ENCODE measurements at regions not wholly inside any gene's neighbourhood (a gene's known extent, or its start where the extent isn't known, plus 50 kb on each side); places are given as distances from the start of the nearest gene placed in this dataset.

- intact Hi-C loops (cut with DNase I), result no loop called here
- no peak for DNase-seq (ENCODE audit: low spot score)
- ATAC-seq, result no peak
Measured at GRCh38 chr4:181618896-181619295, 624.3 kb upstream of the TENM3 start.

- DNase-seq (ENCODE audit: low spot score), result no peak
- ATAC-seq, result no peak
- intact Hi-C loops (cut with DNase I), result no loop called here
Measured at GRCh38 chr4:181619651-181620050, 623.6 kb upstream of the TENM3 start.

GRCh38 chr4:181637186-181638105 lies 605.8 kb upstream of the TENM3 start:
- no peak for ATAC-seq
- DNase-seq (ENCODE audit: low spot score), result no peak
- intact Hi-C loops (cut with DNase I), result no loop called here

GRCh38 chr4:181643466-181643865 lies 599.7 kb upstream of the TENM3 start:
- no peak for ATAC-seq
- intact Hi-C loops (cut with DNase I), result no loop called here
- DNase-seq (ENCODE audit: low spot score), result no peak

- intact Hi-C loops (cut with DNase I), result no loop called here
- ATAC-seq (no peak), DNase-seq (ENCODE audit: low spot score) (no peak)
Measured at GRCh38 chr4:181645489-181645888, 597.7 kb upstream of the TENM3 start.

- no peak for DNase-seq (ENCODE audit: low spot score)
- no peak for ATAC-seq
- intact Hi-C loops (cut with DNase I), result no loop called here
Measured at GRCh38 chr4:181646864-181647263, 596.3 kb upstream of the TENM3 start.

GRCh38 chr4:181647396-181648147 lies 595.6 kb upstream of the TENM3 start:
- intact Hi-C loops (cut with DNase I), result no loop called here
- ATAC-seq, result no peak
- no peak for DNase-seq (ENCODE audit: low spot score)

GRCh38 chr4:181650033-181650825 lies 593.0 kb upstream of the TENM3 start:
- DNase-seq (ENCODE audit: low spot score), result no peak
- no peak for ATAC-seq
- intact Hi-C loops (cut with DNase I), result no loop called here

GRCh38 chr4:181656748-181657147 lies 586.5 kb upstream of the TENM3 start:
- ATAC-seq, result no peak
- no peak for DNase-seq (ENCODE audit: low spot score)
- intact Hi-C loops (cut with DNase I), result no loop called here

- intact Hi-C loops (cut with DNase I), result no loop called here
Measured at GRCh38 chr4:181659202-181659601, 584.0 kb upstream of the TENM3 start.

GRCh38 chr4:181659876-181660275 lies 583.3 kb upstream of the TENM3 start:
- ATAC-seq (no peak), DNase-seq (ENCODE audit: low spot score) (no peak)
- intact Hi-C loops (cut with DNase I), result no loop called here

More at GRCh38 chr4:181659202-181659601, 584.0 kb upstream of the TENM3 start:
- DNase-seq (ENCODE audit: low spot score), result no peak
- no peak for ATAC-seq

GRCh38 chr4:181661090-181661489 lies 582.1 kb upstream of the TENM3 start:
- intact Hi-C loops (cut with DNase I), result no loop called here
- ATAC-seq (no peak), DNase-seq (ENCODE audit: low spot score) (no peak)

GRCh38 chr4:181661923-181662322 lies 581.3 kb upstream of the TENM3 start:
- DNase-seq (ENCODE audit: low spot score) (no peak), ATAC-seq (no peak)
- intact Hi-C loops (cut with DNase I), result no loop called here

- DNase-seq (ENCODE audit: low spot score) (no peak), ATAC-seq (no peak)
- intact Hi-C loops (cut with DNase I), result no loop called here
Measured at GRCh38 chr4:181662383-181662782, 580.8 kb upstream of the TENM3 start.

GRCh38 chr4:181670506-181670905 lies 572.7 kb upstream of the TENM3 start:
- DNase-seq (ENCODE audit: low spot score), result no peak
- no peak for ATAC-seq
- intact Hi-C loops (cut with DNase I), result no loop called here

GRCh38 chr4:181671672-181672071 lies 571.5 kb upstream of the TENM3 start:
- intact Hi-C loops (cut with DNase I), result no loop called here
- no peak for ATAC-seq
- no peak for DNase-seq (ENCODE audit: low spot score)

GRCh38 chr4:181672751-181673150 lies 570.5 kb upstream of the TENM3 start:
- DNase-seq (ENCODE audit: low spot score) (no peak), ATAC-seq (no peak)
- intact Hi-C loops (cut with DNase I), result no loop called here

GRCh38 chr4:181674315-181674875 lies 568.8 kb upstream of the TENM3 start:
- ATAC-seq (no peak), DNase-seq (ENCODE audit: low spot score) (no peak)
- intact Hi-C loops (cut with DNase I), result no loop called here

GRCh38 chr4:181676546-181676945 lies 566.7 kb upstream of the TENM3 start:
- no peak for ATAC-seq
- intact Hi-C loops (cut with DNase I), result no loop called here
- DNase-seq (ENCODE audit: low spot score), result no peak
